Parathyroid adenoma (tissue), 2 donors: ENCODE measurements at regions not wholly inside any gene's neighbourhood (a gene's known extent, or its start where the extent isn't known, plus 50 kb on each side); places are given as distances from the start of the nearest gene placed in this dataset.

Source experiments
- H2AFZ ChIP-seq: fragments of 300-600 bp; sonication (generic); one replicate; pipeline ENCODE4 v1.7.0; 2017; ENCODE audit warnings: antibody characterized with exemption, mild to moderate bottlenecking
- H3K27ac ChIP-seq: fragments of 300-600 bp; sonication (generic); one replicate; pipeline ENCODE4 v1.7.0; 2017
- H3K27me3 ChIP-seq: fragments of 300-600 bp; sonication (generic); one replicate; pipeline ENCODE4 v1.7.0; 2017; ENCODE audit warnings: low read length; ENCODE audit not compliant: control insufficient read depth, insufficient read depth
- H3K36me3 ChIP-seq: fragments of 300-600 bp; sonication (generic); one replicate; pipeline ENCODE4 v1.7.0; 2017; ENCODE audit warnings: low read length; ENCODE audit not compliant: control insufficient read depth, insufficient read depth
- H3K4me1 ChIP-seq: fragments of 300-600 bp; sonication (generic); one replicate; pipeline ENCODE4 v1.7.0; 2017; ENCODE audit warnings: control low read depth
- H3K4me2 ChIP-seq: fragments of 300-600 bp; sonication (generic); one replicate; pipeline ENCODE4 v1.7.0; 2017; ENCODE audit warnings: low read length
- H3K4me3 ChIP-seq: fragments of 300-600 bp; sonication (generic); one replicate; pipeline ENCODE4 v1.7.0; 2017; ENCODE audit warnings: low read depth, low read length
- H3K79me2 ChIP-seq: fragments of 300-600 bp; sonication (generic); one replicate; pipeline ENCODE4 v1.7.0; 2017; ENCODE audit warnings: control low read depth
- H3K9ac ChIP-seq: fragments of 300-600 bp; sonication (generic); one replicate; pipeline ENCODE4 v1.7.0; 2017; ENCODE audit warnings: mild to moderate bottlenecking
- H3K9me3 ChIP-seq: fragments of 300-600 bp; sonication (generic); one replicate; pipeline ENCODE4 v1.7.0; 2017; ENCODE audit warnings: low read length; ENCODE audit not compliant: control insufficient read depth
- TF ChIP-seq, protein P1 (sequence below): fragments of 300-600 bp; sonication (generic); IDR thresholded peaks from one replicate; pipeline ENCODE4 v1.7.0; 2017; ENCODE audit warnings: antibody characterized with exemption, mild to moderate bottlenecking
- donor health status: primary hyperparathyroidism.

GRCh38 chr12:65666876-65667275 lies 157.4 kb upstream of the HMGA2 start:
- no peak overlapping the region for H3K4me2 ChIP-seq
- TF ChIP-seq, protein P1, sequence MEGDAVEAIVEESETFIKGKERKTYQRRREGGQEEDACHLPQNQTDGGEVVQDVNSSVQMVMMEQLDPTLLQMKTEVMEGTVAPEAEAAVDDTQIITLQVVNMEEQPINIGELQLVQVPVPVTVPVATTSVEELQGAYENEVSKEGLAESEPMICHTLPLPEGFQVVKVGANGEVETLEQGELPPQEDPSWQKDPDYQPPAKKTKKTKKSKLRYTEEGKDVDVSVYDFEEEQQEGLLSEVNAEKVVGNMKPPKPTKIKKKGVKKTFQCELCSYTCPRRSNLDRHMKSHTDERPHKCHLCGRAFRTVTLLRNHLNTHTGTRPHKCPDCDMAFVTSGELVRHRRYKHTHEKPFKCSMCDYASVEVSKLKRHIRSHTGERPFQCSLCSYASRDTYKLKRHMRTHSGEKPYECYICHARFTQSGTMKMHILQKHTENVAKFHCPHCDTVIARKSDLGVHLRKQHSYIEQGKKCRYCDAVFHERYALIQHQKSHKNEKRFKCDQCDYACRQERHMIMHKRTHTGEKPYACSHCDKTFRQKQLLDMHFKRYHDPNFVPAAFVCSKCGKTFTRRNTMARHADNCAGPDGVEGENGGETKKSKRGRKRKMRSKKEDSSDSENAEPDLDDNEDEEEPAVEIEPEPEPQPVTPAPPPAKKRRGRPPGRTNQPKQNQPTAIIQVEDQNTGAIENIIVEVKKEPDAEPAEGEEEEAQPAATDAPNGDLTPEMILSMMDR, result no peak
- no peaks in the 10 kb centered on the region for H3K79me2 ChIP-seq
- H3K4me3 ChIP-seq, result no peak overlapping the region
- no peak overlapping the region for H2AFZ ChIP-seq
- no peaks in the 10 kb centered on the region for H3K4me1 ChIP-seq
- no peaks in the 10 kb centered on the region for H3K27me3 ChIP-seq
- no peaks in the 10 kb centered on the region for H3K9me3 ChIP-seq
- no peak overlapping the region for H3K9ac ChIP-seq
- H3K36me3 ChIP-seq, result no peaks in the 10 kb centered on the region
- no peak overlapping the region for H3K27ac ChIP-seq

DNA sequence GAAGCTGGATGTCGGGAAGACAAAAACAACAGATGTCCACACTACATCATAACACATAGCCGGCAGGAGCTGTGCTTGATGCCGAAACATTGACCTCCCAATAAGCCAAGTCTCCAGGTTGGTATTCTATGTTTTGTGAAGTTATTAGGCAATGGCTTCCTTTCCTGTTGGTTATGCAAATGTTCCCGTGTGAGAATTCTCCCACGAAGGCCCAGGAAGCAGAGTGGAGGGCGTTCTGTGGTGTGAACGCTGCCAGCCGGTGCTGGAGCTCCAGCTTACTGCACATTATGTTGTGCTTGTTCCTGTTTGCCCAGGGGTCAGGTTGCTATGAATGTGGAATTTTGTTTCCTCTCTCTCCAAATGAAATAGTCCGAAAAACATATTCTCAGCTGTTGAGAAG lies 156.4 kb upstream of the HMGA2 start:
- H3K27ac ChIP-seq, result no peak overlapping the region
- H3K9ac ChIP-seq, result no peak overlapping the region
- TF ChIP-seq, protein P1, result no peak

DNA sequence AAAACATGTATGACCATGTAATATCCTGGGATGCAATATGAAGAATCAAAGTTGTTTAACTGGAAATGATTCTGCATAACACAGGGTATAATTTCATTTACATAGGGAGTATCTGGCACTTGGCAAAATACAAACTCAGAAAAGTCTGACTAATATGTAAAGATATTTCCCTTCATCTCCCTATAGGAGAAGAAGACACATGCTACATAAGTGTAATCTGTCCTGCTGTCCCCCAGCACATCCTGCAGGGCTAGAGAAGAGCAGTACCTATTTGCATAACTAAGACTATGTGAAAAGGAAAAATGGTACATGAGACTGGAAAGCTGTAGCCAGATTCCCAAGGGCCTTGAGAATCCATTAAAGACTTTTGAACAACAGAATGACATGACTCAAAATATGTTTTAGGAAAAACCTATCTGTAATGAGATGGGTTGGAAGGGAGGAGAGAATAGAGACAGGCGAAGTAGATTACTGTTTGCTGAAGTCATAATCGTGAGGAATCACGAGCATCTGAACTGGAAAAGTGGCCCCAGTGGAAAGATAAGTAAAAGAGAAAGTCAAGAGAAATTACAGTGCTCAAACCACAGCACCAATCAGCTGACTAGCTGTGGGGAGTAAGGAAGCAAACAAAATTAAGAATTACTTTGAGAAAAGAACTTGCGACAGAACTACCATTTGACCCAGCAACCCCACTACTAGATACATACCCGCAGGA lies 155.1 kb upstream of the HMGA2 start:
- H3K9me3 ChIP-seq, result no peaks in the 10 kb centered on the region
- TF ChIP-seq, protein P1, result no peak
- H3K9ac ChIP-seq, result no peak overlapping the region
- no peaks in the 10 kb centered on the region for H3K36me3 ChIP-seq
- no peak overlapping the region for H3K4me2 ChIP-seq
- no peak overlapping the region for H2AFZ ChIP-seq
- no peaks in the 10 kb centered on the region for H3K27me3 ChIP-seq
- H3K27ac ChIP-seq, result no peak overlapping the region
- H3K4me1 ChIP-seq, result no peaks in the 10 kb centered on the region
- no peak overlapping the region for H3K4me3 ChIP-seq
- H3K79me2 ChIP-seq, result no peaks in the 10 kb centered on the region

More for the DNA sequence above, 156.4 kb upstream of the HMGA2 start:
- H3K4me2 ChIP-seq, result no peak overlapping the region
- no peaks in the 10 kb centered on the region for H3K9me3 ChIP-seq
- no peaks in the 10 kb centered on the region for H3K27me3 ChIP-seq
- no peak overlapping the region for H2AFZ ChIP-seq
- H3K4me1 ChIP-seq, result no peaks in the 10 kb centered on the region
- H3K4me3 ChIP-seq, result no peak overlapping the region
- no peaks in the 10 kb centered on the region for H3K36me3 ChIP-seq
- H3K79me2 ChIP-seq, result no peaks in the 10 kb centered on the region

DNA sequence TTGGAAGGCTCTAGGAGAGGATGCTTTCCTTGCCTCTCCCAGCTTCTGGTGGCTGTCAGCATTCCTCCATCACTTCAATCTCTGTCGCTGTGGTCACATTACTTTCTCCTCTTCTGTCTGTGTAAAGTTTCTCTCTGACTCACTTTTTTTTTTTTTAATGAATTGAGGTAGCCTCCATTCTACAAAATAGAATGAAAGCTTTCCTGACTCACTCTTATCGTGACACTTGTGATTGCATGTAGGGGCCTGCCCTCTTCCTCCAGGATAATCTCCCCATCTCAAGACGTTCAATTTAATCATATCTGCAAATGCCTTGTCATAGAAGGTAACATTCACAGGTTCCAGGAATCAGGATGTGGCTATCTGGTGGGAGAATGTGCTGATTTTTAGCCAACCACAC lies 153.5 kb upstream of the HMGA2 start:
- Histone ChIP-seq H3K27me3 (peaks cover under 1% of the 10 kb centered on the region), H3K36me3 (no peaks in the 10 kb centered on the region), H3K4me1 (no peaks in the 10 kb centered on the region), H3K79me2 (no peaks in the 10 kb centered on the region), H3K27ac (no peak overlapping the region), H3K4me3 (no peak overlapping the region), H3K9me3 (no peaks in the 10 kb centered on the region), H2AFZ (no peak overlapping the region), H3K4me2 (no peak overlapping the region), H3K9ac (no peak overlapping the region)
- TF ChIP-seq, protein P1, result no peak

- Histone ChIP-seq H3K9me3 (no peaks in the 10 kb centered on the region), H3K9ac (no peak overlapping the region), H3K36me3 (no peaks in the 10 kb centered on the region), H3K4me2 (no peak overlapping the region), H3K4me1 (no peaks in the 10 kb centered on the region), H3K4me3 (no peak overlapping the region), H2AFZ (no peak overlapping the region), H3K27ac (no peak overlapping the region), H3K79me2 (no peaks in the 10 kb centered on the region), H3K27me3 (peaks cover 3% of the 10 kb centered on the region)
- TF ChIP-seq, protein P1, result no peak
Observed at GRCh38 chr12:65672441-65672840, 151.8 kb upstream of the HMGA2 start.
